GM20000 (cell line): ENCODE measurements at regions not wholly inside any gene's neighbourhood (a gene's known extent, or its start where the extent isn't known, plus 50 kb on each side); places are given as distances from the start of the nearest gene placed in this dataset.

ENCODE experiments used
- DNase-seq: peaks from one replicate; pipeline ENCODE4 v3.0.0; 2012; ENCODE audit warnings: low spot score
- CTCF ChIP-seq: IDR thresholded peaks from 2 replicates; pipeline ENCODE4 v1.5.1; 2012; ENCODE audit warnings: mild to moderate bottlenecking, control low read depth; ENCODE audit errors: extremely low read depth, missing control alignments

DNA sequence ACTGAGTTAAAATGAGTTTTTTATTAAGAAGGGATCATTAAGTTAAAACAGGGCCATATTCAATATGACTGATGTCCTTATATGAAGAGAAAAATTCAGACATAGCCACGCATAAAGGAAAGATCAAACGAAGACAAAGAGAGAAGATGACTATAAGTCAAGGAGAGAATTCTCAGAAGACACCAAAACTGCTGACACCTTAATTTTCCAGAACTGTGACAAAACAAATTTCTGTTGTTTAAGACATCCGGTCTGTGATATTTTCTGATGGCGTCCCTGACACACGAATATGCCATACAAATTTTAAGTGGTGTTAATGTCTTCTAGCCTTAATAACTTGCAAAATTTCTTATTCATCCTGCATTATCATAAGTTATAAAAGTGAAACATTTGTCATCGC lies 1325.2 kb upstream of the DDX18 start:
- no peak for DNase-seq
- no peak for TF ChIP-seq CTCF

DNA sequence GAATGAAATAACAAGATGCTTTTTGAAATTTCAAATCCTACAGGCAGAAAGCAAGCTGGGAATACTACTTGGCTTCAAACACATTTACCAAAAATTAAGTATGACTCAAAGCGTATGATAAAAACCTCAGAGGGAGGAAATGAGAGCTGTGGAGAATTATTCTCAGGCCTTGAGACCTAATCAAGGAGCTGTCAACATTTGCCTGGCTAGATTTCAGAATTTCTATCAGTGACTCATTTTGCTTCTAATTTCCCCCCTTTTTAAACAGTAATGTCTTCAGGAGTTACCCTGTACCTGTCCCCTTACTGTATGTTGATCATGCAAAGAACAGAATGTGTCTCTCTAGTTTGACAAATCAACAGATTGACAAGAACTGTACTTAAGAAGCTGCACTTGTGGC lies 1324.5 kb upstream of the DDX18 start:
- no peak for DNase-seq
- TF ChIP-seq CTCF = no peak

GRCh38 chr2:116490511-116491145 lies 1323.9 kb upstream of the DDX18 start:
- no peak for TF ChIP-seq CTCF
- no peak for DNase-seq

GRCh38 chr2:116491292-116491691 lies 1323.2 kb upstream of the DDX18 start:
- TF ChIP-seq CTCF = no peak
- DNase-seq = no peak

- no peak for TF ChIP-seq CTCF
These were observed 1315.1 kb upstream of the DDX18 start for GRCh38 chr2:116499389-116499788.

DNA sequence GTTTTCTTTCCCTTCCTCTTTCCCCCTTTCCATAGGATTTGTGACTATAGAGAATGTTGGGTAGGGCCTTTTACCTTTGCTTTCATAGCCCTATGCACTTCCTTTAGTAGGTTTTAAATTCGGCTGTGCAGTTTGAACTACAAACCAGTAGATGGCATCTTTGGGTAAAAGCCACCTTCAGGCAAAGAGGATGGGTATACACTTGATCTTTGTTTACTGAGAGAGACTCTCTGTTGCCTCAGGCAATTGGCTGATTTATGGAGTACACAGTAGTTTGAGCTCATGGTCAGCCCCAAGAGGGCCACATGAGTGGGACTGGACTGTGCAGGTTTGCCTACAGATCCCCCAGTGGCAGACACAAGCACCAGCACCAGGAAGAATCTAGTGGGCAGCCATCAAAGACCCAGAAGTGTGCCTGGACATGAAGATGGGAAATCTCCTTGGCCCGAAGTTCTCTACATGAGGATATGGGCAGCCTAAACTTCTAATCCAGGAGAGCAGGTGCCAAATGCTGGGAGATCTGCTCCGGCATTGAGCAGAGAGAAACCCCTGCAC lies 1304.3 kb upstream of the DDX18 start:
- TF ChIP-seq CTCF = no peak
- peak; percentile 2 for DNase-seq

More at GRCh38 chr2:116499389-116499788, 1315.1 kb upstream of the DDX18 start:
- DNase-seq = no peak

GRCh38 chr2:116511426-116511825 lies 1303.1 kb upstream of the DDX18 start:
- DNase-seq = no peak
- no peak for TF ChIP-seq CTCF
